ENCODE measurements at regions not wholly inside any gene's neighbourhood (a gene's known extent, or its start where the extent isn't known, plus 50 kb on each side); places are given as distances from the start of the nearest gene placed in this dataset.

DNA sequence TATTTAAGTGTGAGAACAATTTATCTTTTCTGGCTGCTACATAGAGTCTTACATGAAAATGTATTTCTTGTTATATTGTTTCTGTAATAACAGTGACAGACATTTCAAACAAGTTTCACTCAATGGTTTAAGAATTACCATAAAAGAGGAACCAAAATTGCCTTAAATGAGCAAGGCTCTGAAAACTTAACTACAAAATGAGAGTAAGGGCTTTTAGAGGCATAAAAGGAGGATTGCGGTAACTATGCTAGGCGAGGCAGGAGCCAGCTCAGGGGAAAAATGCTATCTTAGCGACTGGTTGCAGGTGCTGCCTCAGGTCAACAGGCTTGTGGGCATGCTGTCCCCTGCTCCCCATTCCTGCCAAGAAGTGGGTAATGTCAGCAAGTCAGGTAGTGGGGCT is 81.7 kb upstream of the MSI2 start:
- TF ChIP-seq CTCF (IDR thresholded peaks at IDR 0.05 in 8 of 11, conservative IDR thresholded peaks at IDR 0.05 in 3 of 11) (no peak), POLR2A (IDR thresholded peaks at IDR 0.05) (no peak), POLR2AphosphoS5 (IDR thresholded peaks at IDR 0.05) (no peak)
